HS-5 (cell line): ENCODE measurements at regions not wholly inside any gene's neighbourhood (a gene's known extent, or its start where the extent isn't known, plus 50 kb on each side); places are given as distances from the start of the nearest gene placed in this dataset.
"Not testable (repeated sequence)": the region's sequence is repeated elsewhere in the genome, so short reads cannot be mapped to it uniquely, and the experiment has no call there.

Source experiments
- DNase-seq: peaks from one replicate; pipeline ENCODE4 v3.0.0-alpha.2; 2012; ENCODE audit warnings: low read depth

DNA sequence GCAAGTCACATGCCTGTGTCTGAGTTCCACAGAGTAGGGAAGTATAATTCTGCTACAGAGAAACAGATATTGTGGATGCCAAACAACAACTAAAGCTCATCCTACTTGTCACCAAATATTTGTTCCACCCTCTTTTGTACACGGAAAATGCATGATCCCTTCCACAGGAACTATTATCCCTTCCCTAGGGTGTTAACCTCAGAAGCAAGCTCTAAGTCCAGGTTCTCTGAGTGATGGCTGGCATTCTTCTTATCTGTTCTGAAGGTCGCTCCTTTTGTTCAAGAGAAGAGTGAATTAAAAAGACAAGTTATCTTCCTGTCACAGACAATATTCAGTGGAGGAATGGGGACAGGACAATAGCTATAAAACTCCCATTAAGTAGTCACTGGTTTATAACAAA lies 460.1 kb upstream of the GCFC2 start:
- DNase-seq, result no peak

DNA sequence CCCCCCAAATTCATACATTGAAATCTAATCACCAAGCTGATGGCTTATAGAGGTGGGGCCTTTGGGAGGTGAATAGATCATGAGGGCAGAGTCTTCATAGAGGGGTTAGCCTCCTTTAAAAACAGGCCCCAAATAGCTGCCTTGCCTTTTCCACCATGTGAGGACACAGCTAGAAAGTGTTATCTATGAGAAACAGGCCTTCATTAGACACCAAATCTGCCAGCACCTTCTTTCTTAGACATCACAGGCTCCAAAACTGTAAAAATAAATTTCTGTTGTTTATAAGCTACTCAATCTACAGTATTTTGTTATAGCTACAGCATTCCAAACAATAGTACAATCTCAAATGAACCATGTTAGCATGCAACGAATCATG lies 459.3 kb upstream of the GCFC2 start:
- no peak for DNase-seq

DNA sequence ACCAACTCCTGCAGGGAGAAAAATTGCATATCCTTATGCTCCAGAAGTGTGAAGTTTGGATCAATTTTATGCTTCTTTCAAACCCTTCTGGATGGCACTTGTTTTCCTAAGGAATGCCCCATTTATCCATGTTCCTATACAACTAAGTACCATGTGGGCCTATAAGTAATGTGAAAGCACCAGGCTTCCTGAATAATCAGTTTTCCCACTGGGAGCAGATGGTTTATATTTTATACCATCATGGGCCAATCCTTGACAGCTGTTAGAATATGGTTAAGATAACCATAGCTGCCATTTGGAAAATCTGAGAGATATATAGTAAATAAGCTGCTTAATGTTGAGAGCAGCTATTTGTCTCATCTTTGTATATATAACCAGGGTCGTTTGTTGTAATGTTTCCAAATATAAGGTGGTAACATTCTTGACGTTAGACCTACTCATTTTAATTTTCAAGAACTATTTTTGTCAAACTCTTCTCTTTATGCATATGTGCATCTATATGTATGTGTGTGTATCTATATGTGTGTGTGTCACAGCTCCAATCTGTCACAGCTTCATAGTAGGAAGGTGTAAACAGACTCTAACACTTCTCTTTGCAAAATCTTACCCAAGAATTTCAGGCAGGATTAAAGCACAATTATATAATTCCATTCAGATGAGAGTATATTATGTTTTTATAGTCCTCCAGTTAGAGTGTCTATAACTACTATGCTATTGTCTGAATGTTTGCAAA lies 458.7 kb upstream of the GCFC2 start:
- DNase-seq, result no peak

DNA sequence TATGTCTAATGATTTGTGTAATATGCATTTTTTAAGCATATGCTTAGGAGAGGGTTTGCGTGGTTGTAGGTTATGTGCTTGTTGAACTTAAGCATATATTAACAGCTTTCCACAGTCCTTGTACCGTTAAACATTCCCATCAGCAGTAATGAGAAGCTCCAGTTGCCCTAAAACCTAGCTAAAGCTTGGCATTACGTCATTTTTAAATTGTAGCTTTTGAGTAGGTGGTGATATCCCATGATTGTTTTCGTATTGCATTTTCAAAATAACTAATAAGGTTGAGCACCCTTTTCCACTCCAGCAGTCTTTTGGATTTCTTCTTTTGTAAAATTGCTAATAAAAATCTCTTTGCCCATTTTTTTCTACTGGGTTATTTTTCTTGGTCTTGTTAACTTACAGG lies 453.1 kb upstream of the GCFC2 start:
- DNase-seq, result no peak

DNA sequence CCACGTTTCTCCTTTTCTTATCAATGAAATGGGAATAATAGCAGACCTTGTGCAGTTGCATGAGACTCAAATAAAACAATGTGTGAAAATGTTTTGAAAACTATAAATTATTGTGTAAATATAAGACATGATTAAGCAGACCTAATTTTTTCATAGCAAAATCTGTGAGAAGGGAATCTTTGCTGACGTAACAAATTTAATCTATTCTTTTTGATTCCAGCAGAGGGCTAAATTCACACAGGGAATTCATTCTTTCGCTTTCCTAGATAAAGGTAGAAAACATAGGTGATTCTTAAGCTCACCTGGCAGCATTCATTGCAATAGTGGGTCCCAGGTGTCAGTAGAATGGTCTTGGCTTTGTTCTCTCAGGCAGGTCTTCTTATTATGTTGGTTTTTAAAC lies 450.0 kb upstream of the GCFC2 start:
- DNase-seq, result no peak

DNA sequence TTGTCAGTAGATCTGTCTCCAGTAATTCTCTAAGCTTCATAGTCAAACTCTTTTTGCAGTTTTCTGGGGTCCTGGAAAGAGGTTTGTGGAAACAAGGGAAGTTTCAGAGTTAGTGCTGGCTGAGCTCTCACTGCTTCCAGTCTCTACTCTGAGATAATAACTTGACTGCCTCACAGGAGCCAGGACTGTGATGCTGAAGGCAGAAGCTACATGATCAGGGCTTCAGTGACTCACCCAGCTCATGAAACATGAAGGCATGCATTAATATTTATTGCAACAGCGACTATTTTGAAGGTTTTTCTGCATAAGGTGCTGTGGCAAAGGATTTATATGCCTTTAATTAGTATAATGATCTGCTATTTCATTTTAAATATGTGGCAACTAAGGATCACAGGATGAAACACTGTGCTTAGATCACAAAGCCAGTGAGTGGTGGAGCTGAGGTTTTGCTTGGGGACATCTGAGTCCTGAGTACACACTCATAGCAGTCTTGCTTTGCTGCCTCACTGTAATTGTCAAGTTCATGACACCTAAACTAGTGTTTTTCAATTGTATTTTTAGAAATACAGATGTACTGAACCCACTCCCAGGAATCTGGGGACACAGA lies 448.4 kb upstream of the GCFC2 start:
- DNase-seq, result no peak

DNA sequence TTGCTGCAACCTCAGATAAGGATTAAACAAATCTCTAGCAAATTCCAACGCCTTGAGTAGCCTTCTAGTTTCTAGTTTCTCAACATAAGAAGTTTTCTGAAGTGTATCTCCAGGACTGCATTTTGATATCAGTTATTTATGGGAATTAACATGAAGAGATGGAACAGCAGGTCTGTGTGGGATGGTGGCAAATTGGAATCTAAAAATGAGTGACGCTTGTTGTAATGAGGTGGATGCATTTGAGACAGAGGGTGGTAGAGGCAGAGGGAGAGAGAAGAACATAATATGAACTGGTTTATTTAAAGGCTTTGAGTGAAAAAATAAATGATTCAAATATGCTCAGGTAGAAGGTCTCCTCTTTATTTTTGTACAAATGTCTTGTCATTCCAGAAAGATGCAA lies 446.8 kb upstream of the GCFC2 start:
- no peak for DNase-seq

DNA sequence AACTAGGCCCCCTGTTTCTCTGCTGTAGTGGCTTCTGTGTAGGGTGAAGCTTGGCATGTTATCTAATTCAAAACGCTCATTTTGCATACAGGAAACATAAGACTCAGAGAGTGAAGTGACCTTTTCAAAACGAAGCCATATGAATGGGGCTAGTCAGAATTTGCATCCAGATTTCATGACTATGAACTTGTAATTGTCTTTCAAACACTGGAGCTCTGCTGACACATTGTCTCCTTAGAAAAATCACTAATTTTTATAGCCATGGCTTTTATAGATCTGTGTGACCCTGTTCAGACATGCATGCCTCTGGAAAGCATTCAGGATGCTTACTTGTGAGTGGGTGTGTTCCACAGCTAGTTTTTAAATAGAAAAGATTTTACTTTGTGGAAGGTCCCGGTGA lies 444.3 kb upstream of the GCFC2 start:
- no peak for DNase-seq

DNA sequence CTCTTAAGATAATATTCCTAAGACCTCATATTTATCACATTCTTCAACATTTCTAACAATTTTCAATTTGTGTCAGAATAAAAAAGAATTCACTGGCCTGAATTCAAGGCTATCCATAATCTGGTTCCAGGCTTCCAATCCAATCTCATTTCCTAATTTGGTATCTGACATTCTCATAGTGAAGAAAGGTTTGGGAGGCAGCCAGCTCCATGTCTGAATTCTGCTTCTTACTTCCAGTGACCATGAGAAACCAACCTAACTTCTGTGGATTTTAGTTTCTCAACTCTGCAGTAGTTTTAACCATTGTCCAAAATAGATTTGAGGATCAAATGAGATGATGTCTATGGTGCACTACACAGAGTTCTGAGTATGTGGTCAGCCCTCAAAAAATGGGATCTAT lies 439.1 kb upstream of the GCFC2 start:
- DNase-seq, result no peak

DNA sequence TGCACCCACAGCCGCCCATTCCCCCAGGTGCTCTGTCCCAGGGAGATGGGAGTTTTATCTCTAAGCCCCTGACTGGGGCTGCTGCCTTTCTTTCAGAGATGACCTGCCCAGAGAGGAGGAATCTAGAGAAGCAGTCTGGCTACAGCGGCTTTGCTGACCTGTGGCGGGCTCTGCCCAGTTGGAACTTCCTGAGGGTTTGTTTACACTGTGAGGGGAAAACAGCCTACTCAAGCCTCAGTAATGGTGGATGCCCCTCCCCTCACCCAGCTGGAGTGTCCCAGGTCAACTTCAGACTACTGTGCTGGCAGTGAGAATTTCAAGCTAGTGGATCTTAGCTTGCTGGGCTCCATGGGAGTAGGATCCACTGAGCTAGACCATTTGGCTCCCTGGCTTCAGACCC lies 428.6 kb upstream of the GCFC2 start:
- DNase-seq, result not testable (repeated sequence)

DNA sequence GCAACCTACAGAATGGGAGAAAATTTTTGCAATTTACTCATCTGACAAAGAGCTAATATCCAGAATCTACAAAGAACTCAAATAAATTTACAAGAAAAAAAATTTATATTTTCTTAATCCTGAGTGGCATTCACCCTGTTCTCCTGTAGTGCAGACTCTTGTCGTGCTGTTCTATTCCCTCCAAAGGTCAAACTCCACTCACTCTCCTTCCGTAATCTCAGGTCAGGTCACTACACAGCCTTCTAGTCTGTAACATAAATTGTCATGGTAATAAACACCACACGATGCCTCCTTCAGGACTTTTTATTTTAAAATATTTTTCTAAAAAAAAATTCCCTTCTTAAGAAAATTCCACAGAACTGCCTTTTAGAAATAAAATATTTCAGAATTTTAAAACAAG lies 417.9 kb upstream of the GCFC2 start:
- DNase-seq, result no peak

DNA sequence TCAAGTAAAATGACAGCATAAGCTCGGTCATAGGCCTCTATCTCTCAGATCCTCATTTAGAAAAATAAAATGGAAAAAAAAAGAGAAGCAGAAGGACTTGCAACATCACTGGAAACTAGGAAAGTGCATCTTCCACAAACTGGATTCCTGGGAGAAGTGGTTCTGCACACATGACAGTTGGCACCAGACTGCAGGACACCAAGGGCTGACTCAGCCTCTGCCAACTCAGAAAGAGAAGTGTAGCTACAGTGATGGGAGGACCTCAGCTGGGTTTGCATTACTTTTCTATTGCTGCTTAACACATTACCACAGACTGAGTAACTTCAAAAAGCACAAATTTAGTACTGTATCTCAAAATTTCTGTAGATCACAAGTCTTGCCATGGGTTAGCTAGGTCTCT lies 409.5 kb upstream of the GCFC2 start:
- no peak for DNase-seq

DNA sequence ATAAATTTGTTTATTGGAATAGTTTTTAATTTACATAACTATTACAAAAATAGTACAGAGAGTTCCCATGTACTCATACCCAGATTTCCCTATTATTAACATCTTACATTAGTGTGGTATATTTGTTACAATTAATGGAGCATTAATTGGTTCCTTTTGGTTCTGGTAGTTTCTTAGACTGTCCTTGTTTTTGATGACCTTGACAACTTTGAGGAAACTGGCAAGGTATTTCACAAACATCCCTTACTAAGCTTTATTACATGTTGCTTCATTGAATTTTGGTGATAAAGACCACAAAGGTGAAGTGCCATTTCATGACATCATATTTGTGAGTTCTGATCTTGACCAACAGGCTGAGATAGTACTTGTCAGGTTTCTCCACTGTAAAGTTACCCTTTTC lies 379.0 kb upstream of the GCFC2 start:
- no peak for DNase-seq

DNA sequence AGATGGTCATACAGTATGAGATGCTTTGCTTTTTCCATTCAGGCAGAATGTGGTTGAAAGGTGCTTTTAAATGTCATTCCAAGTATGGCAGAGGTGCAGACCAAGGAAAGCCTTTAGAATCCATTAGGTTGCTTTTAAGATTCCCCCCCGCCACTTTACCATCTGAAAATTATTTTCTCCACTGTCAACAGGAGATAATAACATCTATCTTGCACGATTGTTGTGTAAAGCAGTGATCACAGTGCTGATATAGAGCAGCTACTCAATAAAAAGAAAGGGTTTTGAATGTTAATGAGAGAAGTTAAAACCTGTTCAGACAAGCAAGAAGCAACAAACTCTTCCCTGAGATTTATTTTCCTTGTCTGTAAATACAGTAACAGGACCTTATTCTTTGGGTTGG lies 372.5 kb upstream of the GCFC2 start:
- DNase-seq, result no peak

DNA sequence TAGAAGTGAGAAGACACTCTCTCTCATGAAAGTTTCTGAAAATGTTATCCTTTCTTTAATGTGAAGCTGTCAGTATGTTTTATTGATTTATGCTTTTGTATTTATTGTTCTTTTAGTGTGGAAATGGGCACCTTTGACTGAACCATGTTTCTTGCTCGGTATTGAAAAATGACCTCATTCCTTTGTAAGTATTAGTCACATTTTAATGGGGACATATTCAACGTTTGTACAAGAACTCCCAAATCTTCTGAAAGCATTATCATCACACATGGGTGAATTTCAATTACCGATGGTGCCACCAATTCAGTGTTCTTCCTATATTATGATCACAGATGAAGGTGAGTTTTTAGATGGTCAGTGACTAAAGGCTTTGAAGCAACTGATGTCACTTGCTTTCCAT lies 371.8 kb upstream of the GCFC2 start:
- no peak for DNase-seq

DNA sequence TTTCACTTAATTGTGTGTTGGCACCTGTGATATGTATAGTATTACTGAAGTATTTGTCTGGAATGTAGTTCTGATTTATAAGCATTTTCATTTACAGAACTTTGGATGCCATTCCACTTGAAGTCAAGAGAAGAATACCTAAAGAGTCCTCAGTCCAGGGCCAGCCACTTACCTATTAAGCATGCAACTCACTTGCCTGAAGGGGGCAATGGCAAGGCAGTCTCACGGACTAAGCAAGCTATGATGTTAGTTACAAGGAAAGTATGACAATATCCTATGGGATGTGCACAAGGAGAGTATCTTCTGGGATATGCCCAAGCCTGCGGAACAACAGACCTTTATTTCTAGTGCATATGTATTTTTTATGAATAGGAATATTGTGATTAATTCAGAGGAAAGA lies 369.4 kb upstream of the GCFC2 start:
- DNase-seq, result no peak

DNA sequence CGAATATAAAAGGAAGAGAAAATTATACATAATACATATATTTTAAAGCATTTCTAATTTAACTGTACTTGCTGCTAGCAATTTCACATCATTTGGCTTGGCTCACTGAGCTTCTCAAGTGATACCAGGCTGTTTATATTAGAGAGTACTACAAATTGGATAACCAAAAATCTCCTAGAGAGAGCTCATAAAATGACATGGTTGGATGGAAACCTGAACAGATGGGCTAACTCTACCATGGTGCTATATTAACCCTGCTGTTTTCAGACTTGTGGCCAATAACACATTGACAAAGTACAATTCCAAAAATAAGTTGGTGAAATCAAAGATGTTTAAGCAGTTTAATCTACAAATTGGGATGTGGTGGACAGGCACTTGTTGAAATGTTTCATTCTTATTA lies 364.4 kb upstream of the GCFC2 start:
- no peak for DNase-seq

DNA sequence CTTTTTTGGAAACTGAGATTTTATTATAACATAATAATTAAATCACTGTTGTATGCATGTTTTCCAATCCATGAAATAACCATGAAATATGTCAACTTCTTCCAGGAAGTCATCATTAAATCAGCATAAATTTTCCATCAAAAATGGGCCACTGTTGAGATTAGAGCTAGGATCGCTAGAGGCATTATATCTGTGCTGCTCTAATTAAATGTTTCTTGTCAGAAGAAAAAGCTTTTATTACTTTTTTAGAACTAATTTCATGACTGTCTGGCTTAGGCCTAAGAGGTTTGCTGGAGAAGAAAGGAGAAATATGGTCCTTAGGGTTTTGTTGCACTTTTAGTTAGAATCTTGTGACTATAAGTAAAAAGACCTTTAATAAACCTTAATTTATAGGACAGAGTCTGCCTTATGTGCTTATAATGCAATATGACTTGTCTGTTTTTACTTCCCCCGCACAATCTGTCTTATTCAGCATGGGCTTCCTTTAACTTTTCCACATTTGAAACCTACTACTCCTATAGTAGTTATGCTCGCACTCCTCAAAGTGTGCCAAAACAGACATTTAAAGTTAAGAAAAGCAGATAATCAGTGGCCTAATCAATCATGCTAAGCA lies 363.4 kb upstream of the GCFC2 start:
- no peak for DNase-seq

DNA sequence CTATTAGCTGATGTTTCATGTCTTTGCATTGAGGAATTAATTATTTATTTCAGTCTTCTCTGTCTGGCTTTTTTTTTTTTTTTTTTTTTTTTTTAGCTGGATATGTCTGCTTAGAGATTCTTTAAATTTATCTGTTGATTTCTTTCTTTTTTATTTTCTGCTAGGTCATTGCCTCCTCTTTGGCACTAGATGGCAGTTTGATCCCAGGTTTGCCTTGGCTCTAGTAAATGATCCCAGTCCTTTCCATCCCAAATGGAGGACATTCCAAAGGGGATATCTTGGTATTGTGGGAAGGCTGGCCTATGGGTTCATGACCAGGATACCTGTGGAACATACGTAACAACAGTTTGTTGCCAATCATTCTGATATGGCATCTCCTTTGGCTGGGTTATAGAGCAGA lies 339.5 kb upstream of the GCFC2 start:
- DNase-seq, result no peak

DNA sequence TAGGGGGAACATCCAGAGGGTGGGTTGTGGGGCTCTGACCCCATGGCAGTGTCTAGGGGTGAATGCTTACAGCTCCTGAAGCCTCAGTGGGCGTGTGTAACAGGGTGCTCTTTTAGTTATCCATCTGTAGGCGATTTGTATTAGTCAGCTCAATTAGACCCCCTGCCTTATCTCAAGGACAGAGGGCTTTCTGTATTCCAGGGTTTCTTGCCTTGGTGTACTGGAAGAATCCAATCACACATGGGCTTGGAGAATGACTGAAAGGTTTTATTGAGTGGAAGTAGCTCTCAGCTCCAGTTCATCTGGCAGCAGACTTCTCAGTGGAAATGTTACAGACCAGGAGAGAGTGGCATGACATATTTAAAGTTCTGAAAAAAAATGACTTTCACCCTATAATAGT lies 334.0 kb upstream of the GCFC2 start:
- no peak for DNase-seq

DNA sequence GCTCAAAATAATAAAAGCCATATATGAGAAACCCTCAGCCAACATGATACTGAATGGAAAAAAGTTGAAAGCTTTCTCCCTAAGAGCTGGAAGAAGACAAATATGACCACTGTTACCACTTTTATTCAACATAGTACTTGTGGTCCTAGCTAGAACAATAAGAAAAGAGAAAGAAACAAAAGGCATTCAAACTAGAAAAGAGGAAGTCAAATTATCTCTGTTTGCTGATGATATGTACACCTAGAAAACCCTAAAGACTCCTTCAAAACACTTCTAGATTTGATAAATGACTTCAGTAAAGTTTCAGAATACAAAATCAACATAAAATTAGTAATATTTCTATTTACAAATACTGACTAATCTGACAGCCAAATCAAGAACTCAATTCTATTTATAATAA lies 328.8 kb upstream of the GCFC2 start:
- DNase-seq, result no peak

DNA sequence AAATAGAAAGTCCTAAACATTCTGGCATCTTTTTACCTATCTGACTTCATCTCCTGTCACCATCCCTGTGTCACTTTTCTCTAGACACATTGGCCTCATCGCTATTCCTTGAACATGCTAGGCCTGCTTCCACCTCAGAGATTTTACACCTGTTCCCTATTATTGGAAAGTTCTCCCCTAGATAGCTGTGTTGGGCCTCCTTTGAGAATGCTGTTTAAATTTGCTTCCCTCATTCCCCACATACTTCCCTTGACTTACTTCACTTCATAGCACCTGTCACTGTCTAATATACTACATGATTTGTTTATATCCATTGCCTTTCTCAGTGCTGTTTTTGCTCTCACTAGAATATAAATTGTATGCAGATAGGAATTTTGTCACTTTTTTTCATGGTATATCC lies 317.0 kb upstream of the GCFC2 start:
- no peak for DNase-seq

DNA sequence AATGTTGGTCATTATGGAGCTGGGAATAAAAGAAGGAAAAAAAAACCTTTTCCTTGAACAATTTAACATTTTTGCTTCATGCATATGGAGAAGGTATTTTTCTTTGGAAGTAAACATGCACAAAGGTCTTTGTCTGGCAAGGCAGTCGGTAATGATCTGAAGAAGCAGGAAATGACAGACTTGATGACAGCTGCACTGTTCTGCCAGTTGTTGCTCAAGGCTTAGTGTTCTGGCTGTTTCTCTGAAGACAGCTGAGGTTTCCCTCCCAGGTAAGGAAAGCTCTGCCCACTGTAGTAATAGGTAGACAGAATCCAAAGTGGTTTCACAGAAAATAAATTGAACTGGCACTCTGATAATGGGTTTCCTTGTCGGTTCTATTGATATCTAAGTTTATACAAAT lies 308.4 kb upstream of the GCFC2 start:
- no peak for DNase-seq

DNA sequence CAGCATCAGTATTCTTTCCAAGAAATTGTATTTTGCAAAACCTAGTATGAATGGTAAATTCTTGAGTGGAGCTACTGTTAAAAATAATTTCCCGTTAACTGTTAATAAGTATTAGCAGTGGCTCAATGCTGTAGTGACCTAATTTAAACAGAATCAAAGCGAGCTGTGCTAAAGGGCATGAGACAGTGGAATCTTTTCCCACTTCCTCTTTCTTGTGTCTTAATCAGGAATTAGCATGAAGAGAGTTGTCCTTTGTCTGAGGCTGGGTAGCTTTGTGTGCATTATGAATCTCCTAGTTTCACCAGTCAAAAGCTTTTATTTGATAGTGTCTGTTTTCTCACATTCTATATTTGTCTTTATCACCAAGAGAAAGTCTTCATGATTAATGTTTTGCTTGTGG lies 298.8 kb upstream of the GCFC2 start:
- DNase-seq, result no peak
